Peyer's patch (tissue), 4 donors: ENCODE measurements at regions not wholly inside any gene's neighbourhood (a gene's known extent, or its start where the extent isn't known, plus 50 kb on each side); places are given as distances from the start of the nearest gene placed in this dataset.

Source experiments
- CTCF ChIP-seq, 6 experiments: fragments of 450-650 bp in 4 of 6; fragments of 200-600 bp in 2 of 6; sonication (generic) in 1 of 6; IDR thresholded peaks; one replicate each; pipeline ENCODE4 v1.5.1; 2017 to 2019; ENCODE audit warnings: antibody characterized with exemption in 6 of 6, mild to moderate bottlenecking in 3 of 6, moderate library complexity in 1 of 6
- POLR2A ChIP-seq, 2 donors: fragments of 450-650 bp; IDR thresholded peaks; one replicate each; pipeline ENCODE4 v1.5.1; 2017; ENCODE audit warnings: antibody characterized with exemption in 2 of 2, mild to moderate bottlenecking in 2 of 2, moderate library complexity in 2 of 2

DNA sequence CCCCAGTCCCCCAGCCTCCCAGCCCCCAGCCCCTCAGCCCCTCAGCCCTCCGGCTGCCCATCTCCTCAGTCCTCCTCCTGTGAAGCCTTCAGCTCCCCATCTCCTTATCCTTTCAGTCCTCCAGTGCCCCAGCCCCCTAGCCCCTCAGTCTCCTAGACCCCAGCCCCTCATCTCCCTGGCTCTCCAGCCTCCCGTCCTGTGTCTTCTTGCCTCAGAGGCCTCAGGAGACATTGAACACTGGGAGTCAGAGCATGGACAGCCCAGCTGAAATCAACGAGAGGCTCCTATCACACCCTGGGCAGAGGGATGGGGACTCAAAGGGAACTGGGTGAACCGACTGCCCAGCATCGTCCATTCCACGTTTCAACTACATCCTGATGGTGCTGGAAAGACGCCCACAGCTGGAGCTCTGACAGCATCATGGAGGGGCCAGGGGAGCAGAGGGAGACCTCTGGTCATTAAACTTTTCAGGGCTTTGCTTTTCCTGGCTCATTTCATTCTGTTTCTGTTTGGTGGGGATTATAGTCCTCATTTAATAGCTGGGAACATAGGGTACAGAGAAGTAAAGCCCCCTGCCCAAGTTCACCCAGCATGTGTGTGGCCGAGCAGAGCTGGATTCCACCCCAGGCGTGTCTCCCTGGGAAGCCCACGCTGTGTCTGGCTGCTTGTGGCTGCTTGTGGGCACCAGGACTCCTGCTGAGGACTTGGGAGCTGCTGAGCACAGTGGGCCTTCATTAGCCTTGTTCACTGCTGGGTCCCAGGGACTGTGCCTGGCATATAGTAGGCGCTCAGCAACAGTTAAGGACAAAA is 396.7 kb downstream of the PTPRU start:
- TF ChIP-seq CTCF (IDR thresholded peaks at IDR 0.05) (no peak), POLR2A (IDR thresholded peaks at IDR 0.05) (no peak)
